ENCODE measurements at regions not wholly inside any gene's neighbourhood (a gene's known extent, or its start where the extent isn't known, plus 50 kb on each side); places are given as distances from the start of the nearest gene placed in this dataset.

GRCh38 chr12:91307957-91308670 is 125.5 kb upstream of the DCN start:
- H3K9me3 ChIP-seq: no peaks in the 10 kb centered on the region
- no peak overlapping the region for H3K27ac ChIP-seq
- no peak overlapping the region for H3K4me3 ChIP-seq
- TF ChIP-seq CTCF (IDR thresholded peaks at IDR 0.05): no peak
- no peak for TF ChIP-seq POLR2AphosphoS5 (IDR thresholded peaks at IDR 0.05)
- TF ChIP-seq EP300 (IDR thresholded peaks at IDR 0.05): no peak
- no peak for TF ChIP-seq POLR2A (IDR thresholded peaks at IDR 0.05)
- WGBS, 2 donors (ENCODE audit: low coverage in 1 of 2): 6 to 13% methylated on average over 1 of the region's 1 CpG
- ATAC-seq: no peak
- H3K4me1 ChIP-seq: no peaks in the 10 kb centered on the region
- H3K27me3 ChIP-seq: no peaks in the 10 kb centered on the region
- no peaks in the 10 kb centered on the region for H3K36me3 ChIP-seq

- no peak for TF ChIP-seq POLR2AphosphoS5 (IDR thresholded peaks at IDR 0.05)
- no peak for TF ChIP-seq CTCF (IDR thresholded peaks at IDR 0.05)
- TF ChIP-seq EP300 (IDR thresholded peaks at IDR 0.05): no peak
- ATAC-seq: no peak
- Histone ChIP-seq H3K4me3 (no peak overlapping the region), H3K36me3 (no peaks in the 10 kb centered on the region), H3K9me3 (no peaks in the 10 kb centered on the region), H3K27ac (peak overlapping the region in 1 of 4 donors; percentile 46), H3K27me3 (no peaks in the 10 kb centered on the region), H3K4me1 (no peaks in the 10 kb centered on the region)
Measured at GRCh38 chr12:91290354-91290753, 107.7 kb upstream of the DCN start.

GRCh38 chr12:91289906-91290305 is 107.3 kb upstream of the DCN start:
- no peak for ATAC-seq
- Histone ChIP-seq H3K4me3 (no peak overlapping the region), H3K9me3 (no peaks in the 10 kb centered on the region), H3K36me3 (no peaks in the 10 kb centered on the region), H3K4me1 (no peaks in the 10 kb centered on the region), H3K27ac (peak overlapping the region in 1 of 4 donors; percentile 46), H3K27me3 (no peaks in the 10 kb centered on the region)
- TF ChIP-seq CTCF (IDR thresholded peaks at IDR 0.05): no peak
- no peak for TF ChIP-seq EP300 (IDR thresholded peaks at IDR 0.05)
- no peak for TF ChIP-seq POLR2AphosphoS5 (IDR thresholded peaks at IDR 0.05)
- no peak for TF ChIP-seq POLR2A (IDR thresholded peaks at IDR 0.05)
- 24 to 35% methylated on average over 3 of the region's 3 CpGs for whole genome bisulfite sequencing, 2 donors (ENCODE audit: low coverage in 1 of 2)

- TF ChIP-seq CTCF (IDR thresholded peaks at IDR 0.05): no peak
- no peak for TF ChIP-seq EP300 (IDR thresholded peaks at IDR 0.05)
- no peak for TF ChIP-seq POLR2A (IDR thresholded peaks at IDR 0.05)
- TF ChIP-seq POLR2AphosphoS5 (IDR thresholded peaks at IDR 0.05): no peak
- no peak for ATAC-seq
- Histone ChIP-seq H3K27me3 (no peaks in the 10 kb centered on the region), H3K36me3 (no peaks in the 10 kb centered on the region), H3K9me3 (no peaks in the 10 kb centered on the region), H3K4me1 (no peaks in the 10 kb centered on the region), H3K4me3 (no peak overlapping the region), H3K27ac (no peak overlapping the region)
- WGBS, 2 donors (ENCODE audit: low coverage in 1 of 2): 39 to 50% methylated on average over 1 of the region's 1 CpG
Measured at GRCh38 chr12:91289072-91289471, 106.5 kb upstream of the DCN start.

- Histone ChIP-seq H3K27ac (no peak overlapping the region), H3K36me3 (no peaks in the 10 kb centered on the region), H3K4me3 (no peak overlapping the region), H3K27me3 (no peaks in the 10 kb centered on the region), H3K4me1 (no peaks in the 10 kb centered on the region), H3K9me3 (no peaks in the 10 kb centered on the region)
- ATAC-seq: no peak
- TF ChIP-seq EP300 (IDR thresholded peaks at IDR 0.05): no peak
- no peak for TF ChIP-seq CTCF (IDR thresholded peaks at IDR 0.05)
- TF ChIP-seq POLR2AphosphoS5 (IDR thresholded peaks at IDR 0.05): no peak
- no peak for TF ChIP-seq POLR2A (IDR thresholded peaks at IDR 0.05)
- 53 to 67% methylated on average over 3 of the region's 3 CpGs for WGBS, 2 donors (ENCODE audit: low coverage in 1 of 2)
Measured at GRCh38 chr12:91287753-91288152, 105.1 kb upstream of the DCN start.
